ENCODE measurements at regions not wholly inside any gene's neighbourhood (a gene's known extent, or its start where the extent isn't known, plus 50 kb on each side); places are given as distances from the start of the nearest gene placed in this dataset.
A peak's percentile ranks its signal among the peaks of the same experiment; 100 is the strongest.
"Not testable (repeated sequence)": the region's sequence is repeated elsewhere in the genome, so short reads cannot be mapped to it uniquely, and the experiment has no call there.

- DNase-seq (ENCODE audit: low read depth), result no peak
Observed at GRCh38 chr3:164375995-164376394, 702.3 kb downstream of the SI start.

GRCh38 chr3:164375538-164375937, 702.8 kb downstream of the SI start:
- DNase-seq (ENCODE audit: low read depth), result no peak

- DNase-seq (ENCODE audit: low read depth), result no peak
Observed at GRCh38 chr3:164371681-164372080, 706.6 kb downstream of the SI start.

- DNase-seq (ENCODE audit: low read depth), result no peak
Observed at GRCh38 chr3:164370970-164371369, 707.3 kb downstream of the SI start.

GRCh38 chr3:164365242-164365641, 713.1 kb downstream of the SI start:
- no peak for DNase-seq (ENCODE audit: low read depth)

GRCh38 chr3:164364111-164364510, 714.2 kb downstream of the SI start:
- no peak for DNase-seq (ENCODE audit: low read depth)

GRCh38 chr3:164360738-164361406, 717.4 kb downstream of the SI start:
- DNase-seq (ENCODE audit: low read depth), result peak; percentile 30

GRCh38 chr3:164360078-164360578, 718.2 kb downstream of the SI start:
- DNase-seq (ENCODE audit: low read depth), result no peak

- no peak for DNase-seq (ENCODE audit: low read depth)
Observed at GRCh38 chr3:164352991-164353390, 725.3 kb downstream of the SI start.

- no peak for DNase-seq (ENCODE audit: low read depth)
Observed at GRCh38 chr3:164351131-164351530, 727.2 kb downstream of the SI start.

GRCh38 chr3:164342206-164342605, 736.1 kb downstream of the SI start:
- DNase-seq (ENCODE audit: low read depth), result not testable (repeated sequence)

- no peak for DNase-seq (ENCODE audit: low read depth)
Observed at GRCh38 chr3:164341086-164341485, 737.2 kb downstream of the SI start.

- DNase-seq (ENCODE audit: low read depth), result no peak
Observed at GRCh38 chr3:164340273-164340672, 738.0 kb downstream of the SI start.

GRCh38 chr3:164332831-164333802, 745.2 kb downstream of the SI start:
- DNase-seq (ENCODE audit: low read depth), result no peak

- no peak for DNase-seq (ENCODE audit: low read depth)
Observed at GRCh38 chr3:164326714-164327113, 751.6 kb downstream of the SI start.

- no peak for DNase-seq (ENCODE audit: low read depth)
Observed at GRCh38 chr3:164320962-164321361, 757.3 kb downstream of the SI start.

GRCh38 chr3:164306042-164306441, 772.3 kb downstream of the SI start:
- no peak for DNase-seq (ENCODE audit: low read depth)

- no peak for DNase-seq (ENCODE audit: low read depth)
Observed at GRCh38 chr3:164303894-164304293, 774.4 kb downstream of the SI start.

GRCh38 chr3:164302622-164303021, 775.7 kb downstream of the SI start:
- DNase-seq (ENCODE audit: low read depth), result no peak

- DNase-seq (ENCODE audit: low read depth), result not testable (repeated sequence)
Observed at GRCh38 chr3:164291486-164291885, 786.8 kb downstream of the SI start.

- no peak for DNase-seq (ENCODE audit: low read depth)
Observed at GRCh38 chr3:164278550-164278949, 799.7 kb downstream of the SI start.

- no peak for DNase-seq (ENCODE audit: low read depth)
Observed at GRCh38 chr3:164267053-164267452, 811.2 kb downstream of the SI start.

- no peak for DNase-seq (ENCODE audit: low read depth)
Observed at GRCh38 chr3:164250923-164251322, 827.4 kb downstream of the SI start.

All from Daoy (cell line).